ENCODE measurements at regions not wholly inside any gene's neighbourhood (a gene's known extent, or its start where the extent isn't known, plus 50 kb on each side); places are given as distances from the start of the nearest gene placed in this dataset.

DNA sequence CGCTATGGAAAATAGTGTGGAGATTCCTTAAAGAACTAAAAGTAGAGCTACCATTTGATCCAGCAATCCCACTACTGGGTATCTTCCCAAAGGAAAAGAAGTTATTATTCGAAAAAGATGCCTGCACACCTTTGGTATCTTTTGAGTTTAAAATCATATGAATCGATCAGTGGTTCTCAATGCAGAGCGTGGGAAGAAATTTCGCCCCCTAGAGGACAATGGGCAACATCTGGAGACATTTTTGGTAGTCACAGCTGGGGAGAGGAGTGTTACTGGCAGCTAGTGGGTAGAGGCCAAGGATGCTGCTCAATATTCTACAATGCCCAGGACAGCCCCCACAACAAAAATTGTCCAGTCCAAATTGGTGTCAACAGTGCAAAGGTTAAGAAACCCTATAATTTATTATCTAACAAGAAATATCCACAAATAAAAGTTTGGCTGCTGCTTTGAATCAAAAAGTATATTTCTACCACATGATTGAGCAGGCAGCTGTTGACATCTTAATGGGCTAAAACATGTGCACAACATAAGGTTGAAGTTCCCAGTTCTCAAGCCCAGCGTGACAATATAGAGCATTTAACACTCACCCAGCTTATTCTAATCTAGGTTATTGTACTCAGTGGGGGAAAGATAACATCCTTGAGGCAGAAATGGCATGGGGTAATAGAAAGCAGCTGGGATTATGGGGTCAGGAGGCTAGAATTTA is 425.7 kb downstream of the LRATD1 start:
- TF ChIP-seq ZFP3 (CRISPR knock-in tag; IDR thresholded peaks at IDR 0.05) (no peak), SNAI2 (CRISPR knock-in tag; IDR thresholded peaks at IDR 0.05) (no peak)
